ENCODE measurements at regions not wholly inside any gene's neighbourhood (a gene's known extent, or its start where the extent isn't known, plus 50 kb on each side); places are given as distances from the start of the nearest gene placed in this dataset.

DNA sequence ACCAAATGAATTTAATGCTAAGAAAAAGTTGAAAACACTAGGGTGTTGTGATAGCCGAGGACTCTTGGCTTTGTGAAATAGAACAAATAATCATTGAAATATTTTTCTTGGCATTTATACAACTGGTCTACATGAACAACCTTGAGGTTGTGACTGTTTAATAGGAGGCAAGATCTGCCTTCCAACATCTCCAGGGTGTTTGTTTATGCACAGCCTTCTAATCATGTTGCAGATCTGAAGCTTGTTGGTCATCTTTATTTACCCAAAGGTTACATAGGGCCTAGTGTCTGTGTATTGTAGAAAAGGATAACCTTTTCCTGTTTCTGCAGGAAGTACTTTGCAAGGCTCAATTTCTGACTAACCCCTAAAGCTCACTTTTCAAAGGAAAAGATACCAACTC is 65.2 kb upstream of the RANBP3L start:
- ChIA-PET CTCF (no interaction called here), POLR2A (no interaction called here)
- Mint-ChIP-seq H3K27ac (no peak overlapping the region), H3K4me3 (no peak overlapping the region), H3K36me3 (no peaks in the 10 kb centered on the region), H3K4me1 (no peaks in the 10 kb centered on the region), H3K9me3 (peaks cover 0 to 4% (median 2%) of the 10 kb centered on the region in 5 donors), H3K27me3 (peaks cover 0 to 6% of the 10 kb centered on the region in 2 donors)
- Histone ChIP-seq H3K27ac (ENCODE audit: low read depth, low read length) (no peak overlapping the region), H3K4me1 (ENCODE audit: insufficient read depth, low read length) (no peaks in the 10 kb centered on the region), H3K4me3 (ENCODE audit: low read length) (no peak overlapping the region), H3K9me3 (ENCODE audit: low read length) (no peaks in the 10 kb centered on the region), H3K27me3 (ENCODE audit: insufficient read depth, low read length, poor library complexity, severe bottlenecking) (no peaks in the 10 kb centered on the region), H3K36me3 (ENCODE audit: insufficient read depth, low read length) (no peaks in the 10 kb centered on the region)
- no peak for DNase-seq

DNA sequence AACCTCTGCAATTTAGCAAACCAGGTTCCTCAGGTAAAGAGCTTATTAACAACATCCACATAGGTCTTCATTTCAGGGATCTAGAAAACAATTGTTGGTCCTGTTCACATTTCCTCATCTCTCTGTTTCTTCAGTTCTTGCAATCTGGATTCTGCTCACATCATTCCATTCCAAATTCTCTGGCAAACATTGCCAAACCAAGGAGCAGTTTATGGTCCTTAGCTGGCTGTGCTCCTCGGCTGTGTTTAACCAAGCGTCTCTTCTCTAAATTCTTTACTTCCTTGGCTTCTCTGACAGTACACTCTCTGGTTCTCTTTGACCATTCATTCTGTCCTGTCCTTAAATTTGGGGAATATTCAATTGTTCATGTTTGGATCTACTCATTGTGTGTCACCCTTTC is 65.8 kb upstream of the RANBP3L start:
- CTCF ChIA-PET = no interaction called here
- Histone ChIP-seq H3K36me3 (ENCODE audit: insufficient read depth, low read length) (no peaks in the 10 kb centered on the region), H3K9me3 (ENCODE audit: low read length) (no peaks in the 10 kb centered on the region), H3K27me3 (ENCODE audit: insufficient read depth, low read length, poor library complexity, severe bottlenecking) (no peaks in the 10 kb centered on the region), H3K4me1 (ENCODE audit: insufficient read depth, low read length) (no peaks in the 10 kb centered on the region), H3K4me3 (ENCODE audit: low read length) (no peak overlapping the region), H3K27ac (ENCODE audit: low read depth, low read length) (no peak overlapping the region)
- Mint-ChIP-seq H3K9me3 (peaks cover 0 to 4% (median 2%) of the 10 kb centered on the region in 5 donors), H3K27me3 (peaks cover 0 to 7% of the 10 kb centered on the region in 2 donors), H3K36me3 (no peaks in the 10 kb centered on the region), H3K4me3 (no peak overlapping the region), H3K4me1 (no peaks in the 10 kb centered on the region), H3K27ac (no peak overlapping the region)
- POLR2A ChIA-PET = no interaction called here
- no peak for DNase-seq

DNA sequence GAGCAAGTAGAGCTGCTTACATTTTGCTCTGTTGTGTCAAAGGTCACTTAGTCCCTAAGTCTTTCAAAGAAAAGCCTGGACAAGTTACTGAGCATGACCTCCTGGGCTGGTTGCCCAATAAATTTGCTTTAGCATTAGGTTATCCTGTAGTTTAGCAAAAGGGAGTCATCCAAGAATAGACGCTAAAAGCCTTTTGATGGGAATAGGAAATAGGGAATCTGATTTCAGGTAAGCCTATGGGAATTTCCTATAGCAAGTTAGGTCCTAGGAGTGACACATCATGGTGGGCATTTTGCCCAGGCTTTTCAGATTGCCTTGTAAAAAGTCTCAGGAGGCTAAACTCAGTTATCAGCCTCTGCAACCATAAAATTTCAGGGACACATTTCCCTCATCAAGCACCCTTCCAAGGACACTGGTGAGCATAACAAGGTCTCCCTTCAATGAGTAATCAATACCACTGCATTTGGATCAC is 67.6 kb upstream of the RANBP3L start:
- ChIA-PET CTCF (no interaction called here), POLR2A (no interaction called here)
- no peak overlapping the region for H3K27ac ChIP-seq (ENCODE audit: low read depth, low read length)
- no peak overlapping the region for H3K4me3 ChIP-seq (ENCODE audit: low read length)
- no peaks in the 10 kb centered on the region for H3K36me3 ChIP-seq (ENCODE audit: insufficient read depth, low read length)
- H3K36me3 Mint-ChIP-seq = no peaks in the 10 kb centered on the region
- no peaks in the 10 kb centered on the region for H3K4me1 Mint-ChIP-seq
- H3K9me3 ChIP-seq (ENCODE audit: low read length) = no peaks in the 10 kb centered on the region
- no peak for DNase-seq
- peaks cover 2 to 7% of the 10 kb centered on the region in 2 donors for H3K27me3 Mint-ChIP-seq
- H3K4me3 Mint-ChIP-seq = no peak overlapping the region
- H3K27me3 ChIP-seq (ENCODE audit: insufficient read depth, low read length, poor library complexity, severe bottlenecking) = no peaks in the 10 kb centered on the region
- H3K27ac Mint-ChIP-seq = no peak overlapping the region
- H3K4me1 ChIP-seq (ENCODE audit: insufficient read depth, low read length) = no peaks in the 10 kb centered on the region
- peaks cover 0 to 6% (median 2%) of the 10 kb centered on the region in 5 donors for H3K9me3 Mint-ChIP-seq

DNA sequence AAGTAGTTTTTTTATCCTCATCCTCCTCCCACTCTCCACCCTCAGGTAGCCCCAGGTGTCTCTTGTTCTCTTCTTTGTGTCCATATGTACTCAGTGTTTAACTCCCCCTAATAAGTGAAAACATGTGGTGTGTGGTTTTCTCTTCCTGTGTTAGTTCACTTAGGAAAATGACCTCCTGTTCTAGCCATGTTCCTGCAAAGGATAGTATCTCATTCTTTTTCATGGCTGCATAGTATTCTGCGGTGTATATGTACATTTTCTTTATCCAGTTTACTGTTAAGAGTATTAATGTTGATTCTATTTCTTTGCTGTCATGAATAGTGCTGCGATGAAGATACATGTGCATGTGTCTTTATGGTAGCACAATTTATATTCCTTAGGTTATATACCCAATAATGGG is 68.4 kb upstream of the RANBP3L start:
- no peaks in the 10 kb centered on the region for H3K36me3 Mint-ChIP-seq
- H3K36me3 ChIP-seq (ENCODE audit: insufficient read depth, low read length) = no peaks in the 10 kb centered on the region
- H3K4me3 ChIP-seq (ENCODE audit: low read length) = no peak overlapping the region
- no peak overlapping the region for H3K27ac ChIP-seq (ENCODE audit: low read depth, low read length)
- H3K4me1 ChIP-seq (ENCODE audit: insufficient read depth, low read length) = no peaks in the 10 kb centered on the region
- no peak overlapping the region for H3K4me3 Mint-ChIP-seq
- peaks cover 2 to 7% of the 10 kb centered on the region in 2 donors for H3K27me3 Mint-ChIP-seq
- H3K9me3 ChIP-seq (ENCODE audit: low read length) = no peaks in the 10 kb centered on the region
- H3K9me3 Mint-ChIP-seq = peaks cover 0 to 6% (median 2%) of the 10 kb centered on the region in 5 donors
- ChIA-PET POLR2A (no interaction called here), CTCF (no interaction called here)
- no peaks in the 10 kb centered on the region for H3K4me1 Mint-ChIP-seq
- H3K27ac Mint-ChIP-seq = no peak overlapping the region
- no peak for DNase-seq
- H3K27me3 ChIP-seq (ENCODE audit: insufficient read depth, low read length, poor library complexity, severe bottlenecking) = no peaks in the 10 kb centered on the region

DNA sequence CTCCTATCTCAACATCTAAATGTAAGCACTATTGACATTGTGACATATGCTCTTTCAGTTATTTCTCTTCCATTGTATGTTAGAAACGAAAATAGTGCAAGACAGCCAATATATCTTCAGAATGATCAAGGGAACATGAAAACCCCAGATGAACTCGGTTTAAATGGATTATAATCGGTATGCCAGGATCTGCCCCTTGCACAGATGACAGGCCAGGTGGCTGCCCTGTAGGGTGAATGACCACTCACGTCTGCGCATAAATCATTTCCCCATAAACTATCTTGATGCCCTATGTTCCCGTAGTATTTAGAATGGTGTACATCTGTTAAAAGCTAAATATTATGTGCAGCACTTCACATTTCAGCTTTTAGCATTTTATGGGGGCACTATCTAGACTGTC is 69.7 kb upstream of the RANBP3L start:
- Histone ChIP-seq H3K27ac (ENCODE audit: low read depth, low read length) (no peak overlapping the region), H3K36me3 (ENCODE audit: insufficient read depth, low read length) (no peaks in the 10 kb centered on the region), H3K9me3 (ENCODE audit: low read length) (no peaks in the 10 kb centered on the region), H3K4me3 (ENCODE audit: low read length) (no peak overlapping the region), H3K27me3 (ENCODE audit: insufficient read depth, low read length, poor library complexity, severe bottlenecking) (no peaks in the 10 kb centered on the region), H3K4me1 (ENCODE audit: insufficient read depth, low read length) (no peaks in the 10 kb centered on the region)
- Mint-ChIP-seq H3K27ac (no peak overlapping the region), H3K27me3 (peaks cover 2 to 7% of the 10 kb centered on the region in 2 donors), H3K36me3 (no peaks in the 10 kb centered on the region), H3K4me1 (no peaks in the 10 kb centered on the region), H3K9me3 (peaks cover 0 to 6% (median 2%) of the 10 kb centered on the region in 5 donors), H3K4me3 (no peak overlapping the region)
- DNase-seq = no peak
- ChIA-PET POLR2A (no interaction called here), CTCF (no interaction called here)

DNA sequence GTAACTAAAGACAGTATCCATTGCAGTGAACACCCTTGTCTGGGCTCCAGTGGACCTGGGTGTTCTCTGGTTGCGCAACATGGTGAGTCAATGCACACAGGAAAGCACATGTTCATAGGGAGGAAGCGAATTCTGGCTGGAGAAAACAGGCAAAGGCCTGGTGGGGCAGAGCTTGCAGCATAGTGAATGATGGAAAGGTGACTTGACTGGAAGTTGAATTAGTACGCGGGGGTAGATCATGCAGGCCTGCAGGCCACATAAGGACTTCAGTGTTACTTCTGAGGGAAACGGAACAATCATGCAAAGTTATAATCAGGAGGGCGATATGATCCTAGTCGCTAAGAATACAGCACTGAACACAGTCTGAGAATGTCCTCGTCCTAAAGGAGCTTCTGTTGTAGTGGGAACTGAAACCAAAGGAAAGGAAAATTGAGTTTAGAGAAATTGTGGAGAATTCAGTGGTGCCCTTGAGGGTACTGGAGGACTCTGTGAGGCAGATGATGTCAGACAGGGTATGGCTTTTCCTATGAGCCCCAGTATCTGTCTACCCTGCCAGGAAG is 71.9 kb upstream of the RANBP3L start:
- Histone ChIP-seq H3K4me1 (ENCODE audit: insufficient read depth, low read length) (no peaks in the 10 kb centered on the region), H3K36me3 (ENCODE audit: insufficient read depth, low read length) (no peaks in the 10 kb centered on the region), H3K27ac (ENCODE audit: low read depth, low read length) (no peak overlapping the region), H3K9me3 (ENCODE audit: low read length) (no peaks in the 10 kb centered on the region), H3K4me3 (ENCODE audit: low read length) (no peak overlapping the region), H3K27me3 (ENCODE audit: insufficient read depth, low read length, poor library complexity, severe bottlenecking) (no peaks in the 10 kb centered on the region)
- Mint-ChIP-seq H3K4me3 (no peak overlapping the region), H3K27ac (no peak overlapping the region), H3K36me3 (no peaks in the 10 kb centered on the region), H3K27me3 (peaks cover 4 to 7% of the 10 kb centered on the region in 2 donors), H3K4me1 (no peaks in the 10 kb centered on the region), H3K9me3 (peaks cover 0 to 6% (median 2%) of the 10 kb centered on the region in 5 donors)
- DNase-seq = no peak
- POLR2A ChIA-PET = no interaction called here
- CTCF ChIA-PET = no interaction called here

DNA sequence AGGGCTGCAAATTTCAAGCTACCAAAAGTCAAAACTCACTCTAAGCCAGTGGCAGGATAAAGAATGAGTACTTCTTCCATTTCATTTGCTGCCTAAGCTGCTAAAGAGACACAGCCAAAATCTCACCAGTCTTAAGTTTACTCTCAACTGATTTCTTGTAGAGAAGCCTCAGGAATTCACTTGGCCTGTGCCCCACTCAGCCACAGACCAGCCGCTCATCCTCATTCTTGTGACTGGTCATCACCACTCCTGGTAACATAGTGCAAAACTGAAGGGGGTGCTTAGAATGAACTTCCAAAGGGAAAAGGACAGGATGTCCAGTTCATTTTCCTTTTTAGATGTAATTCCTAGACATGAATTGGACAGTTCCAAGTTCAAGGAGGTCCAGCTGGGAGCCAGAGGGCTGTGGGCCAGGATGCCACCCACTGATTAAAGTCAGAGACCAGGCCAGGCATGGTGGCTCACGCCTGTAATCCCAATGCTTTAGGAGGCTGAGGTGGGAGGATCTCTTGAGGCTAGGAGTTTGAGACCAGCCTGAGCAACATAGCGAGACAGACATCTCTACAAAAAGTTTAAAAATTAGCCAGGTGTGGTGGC is 72.7 kb upstream of the RANBP3L start:
- peaks cover 4 to 7% of the 10 kb centered on the region in 2 donors for H3K27me3 Mint-ChIP-seq

DNA sequence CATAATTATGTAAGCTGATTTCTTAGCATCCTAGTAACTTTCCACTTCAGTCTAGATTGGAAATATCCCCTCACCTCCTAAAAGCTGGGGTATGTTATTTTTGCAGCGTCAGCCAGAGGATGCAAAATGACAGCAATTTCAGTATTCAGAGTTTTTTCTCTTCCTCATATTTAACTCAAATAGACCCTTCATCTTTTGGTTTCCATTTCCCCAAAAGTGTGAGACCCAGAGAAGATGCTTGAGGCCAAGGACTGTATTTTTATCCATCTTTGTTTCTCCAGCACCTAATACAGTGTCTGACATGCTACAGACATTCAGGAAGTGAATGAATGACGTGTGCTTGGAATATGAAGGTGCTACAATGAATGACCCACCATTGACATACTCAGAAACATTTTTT is 75.5 kb upstream of the RANBP3L start:
- Mint-ChIP-seq H3K4me1 (no peaks in the 10 kb centered on the region), H3K27ac (no peak overlapping the region), H3K4me3 (no peak overlapping the region), H3K36me3 (no peaks in the 10 kb centered on the region), H3K27me3 (peaks cover 0 to 4% of the 10 kb centered on the region in 2 donors), H3K9me3 (peaks cover 0 to 2% (median 0%) of the 10 kb centered on the region in 5 donors)
- Histone ChIP-seq H3K36me3 (ENCODE audit: insufficient read depth, low read length) (no peaks in the 10 kb centered on the region), H3K4me3 (ENCODE audit: low read length) (no peak overlapping the region), H3K27ac (ENCODE audit: low read depth, low read length) (no peak overlapping the region), H3K4me1 (ENCODE audit: insufficient read depth, low read length) (no peaks in the 10 kb centered on the region), H3K9me3 (ENCODE audit: low read length) (no peaks in the 10 kb centered on the region), H3K27me3 (ENCODE audit: insufficient read depth, low read length, poor library complexity, severe bottlenecking) (no peaks in the 10 kb centered on the region)
- no peak for DNase-seq
- CTCF ChIA-PET = no interaction called here
- POLR2A ChIA-PET = no interaction called here

More for the DNA sequence above, 72.7 kb upstream of the RANBP3L start:
- Histone ChIP-seq H3K4me3 (ENCODE audit: low read length) (no peak overlapping the region), H3K9me3 (ENCODE audit: low read length) (no peaks in the 10 kb centered on the region), H3K36me3 (ENCODE audit: insufficient read depth, low read length) (no peaks in the 10 kb centered on the region), H3K4me1 (ENCODE audit: insufficient read depth, low read length) (no peaks in the 10 kb centered on the region), H3K27me3 (ENCODE audit: insufficient read depth, low read length, poor library complexity, severe bottlenecking) (no peaks in the 10 kb centered on the region), H3K27ac (ENCODE audit: low read depth, low read length) (no peak overlapping the region)
- Mint-ChIP-seq H3K4me3 (no peak overlapping the region), H3K9me3 (peaks cover 0 to 6% (median 2%) of the 10 kb centered on the region in 5 donors), H3K36me3 (no peaks in the 10 kb centered on the region), H3K27ac (no peak overlapping the region), H3K4me1 (no peaks in the 10 kb centered on the region)
- ChIA-PET CTCF (no interaction called here), POLR2A (no interaction called here)
- DNase-seq = no peak
